Skeletal muscle tissue (tissue), 3 donors: ENCODE measurements at regions not wholly inside any gene's neighbourhood (a gene's known extent, or its start where the extent isn't known, plus 50 kb on each side); places are given as distances from the start of the nearest gene placed in this dataset.

Experiments used
- H3K27ac ChIP-seq: one replicate; pipeline ENCODE4 v1.7.0; 2013; ENCODE audit warnings: mild to moderate bottlenecking, low read depth, low read length, inconsistent platforms
- H3K27me3 ChIP-seq, 3 donors: one replicate each; pipeline ENCODE4 v1.7.0; 2013; ENCODE audit warnings: low read length in 3 of 3; ENCODE audit not compliant: control insufficient read depth in 3 of 3, insufficient read depth in 3 of 3
- H3K36me3 ChIP-seq, 3 donors: one replicate each; pipeline ENCODE4 v1.7.0; 2013; ENCODE audit warnings: low read length in 3 of 3; ENCODE audit not compliant: control insufficient read depth in 3 of 3, insufficient read depth in 3 of 3
- H3K4me1 ChIP-seq, 3 donors: one replicate each; pipeline ENCODE4 v1.7.0; 2013; ENCODE audit warnings: low read length in 3 of 3, mild to moderate bottlenecking in 3 of 3; ENCODE audit not compliant: control insufficient read depth in 3 of 3, insufficient read depth in 3 of 3
- H3K4me3 ChIP-seq, 3 donors: one replicate each; pipeline ENCODE4 v1.7.0; 2013; ENCODE audit warnings: low read length in 3 of 3
- H3K9ac ChIP-seq, 3 donors: one replicate each; pipeline ENCODE4 v1.7.0; 2013; ENCODE audit warnings: low read length in 3 of 3, mild to moderate bottlenecking in 3 of 3, moderate library complexity in 2 of 3, low read depth in 1 of 3
- H3K9me3 ChIP-seq, 3 donors: one replicate each; pipeline ENCODE4 v1.7.0; 2013; ENCODE audit warnings: low read length in 3 of 3; ENCODE audit not compliant: control insufficient read depth in 3 of 3
- donor health status: Osteomylitis.

DNA sequence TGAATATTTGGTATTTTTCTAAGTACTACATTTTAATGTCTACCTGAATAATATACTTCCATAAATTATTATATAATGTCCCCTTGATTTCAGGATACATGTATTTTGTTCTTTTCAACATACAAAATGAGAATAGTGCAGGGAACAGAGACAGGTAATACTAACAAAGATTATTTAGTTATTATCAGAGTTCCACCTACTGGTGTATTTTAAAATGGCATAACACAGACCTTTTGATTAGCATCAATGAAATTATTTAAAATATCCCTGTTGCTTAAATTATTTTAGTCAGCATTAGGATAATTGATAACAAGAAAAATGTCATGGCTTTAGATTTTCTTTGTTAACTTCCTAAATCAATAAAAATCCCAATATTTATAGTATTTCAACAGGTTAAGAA lies 184.0 kb downstream of the PRDM13 start:
- no peaks in the 10 kb centered on the region for H3K36me3 ChIP-seq
- H3K4me1 ChIP-seq = peaks cover 0 to 3% (median 0%) of the 10 kb centered on the region in 3 donors
- H3K27me3 ChIP-seq = no peaks in the 10 kb centered on the region
- no peak overlapping the region for H3K9ac ChIP-seq
- no peak overlapping the region for H3K27ac ChIP-seq
- no peaks in the 10 kb centered on the region for H3K9me3 ChIP-seq
- no peak overlapping the region for H3K4me3 ChIP-seq

DNA sequence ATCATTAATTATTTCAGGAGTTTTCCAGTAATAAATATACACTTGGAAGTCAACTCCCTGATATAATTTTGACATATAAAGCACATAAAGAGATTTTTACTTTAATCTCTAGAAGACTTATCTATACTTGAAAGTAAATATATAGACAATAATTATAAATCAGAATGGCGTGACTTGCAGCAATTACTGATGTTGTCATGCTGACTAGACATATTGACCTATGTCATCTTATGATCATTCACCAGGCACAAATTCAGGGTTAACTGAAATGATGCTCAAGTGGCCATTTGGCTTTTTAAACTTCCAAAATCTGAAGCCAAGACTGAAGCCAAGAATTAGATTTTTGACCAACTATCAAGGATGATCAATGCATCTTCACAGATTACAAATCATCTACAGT lies 192.2 kb downstream of the MCHR2 start:
- Histone ChIP-seq H3K27me3 (no peaks in the 10 kb centered on the region), H3K36me3 (no peaks in the 10 kb centered on the region), H3K27ac (no peak overlapping the region), H3K9me3 (peaks cover 0 to 3% (median 0%) of the 10 kb centered on the region in 3 donors), H3K9ac (no peak overlapping the region), H3K4me1 (no peaks in the 10 kb centered on the region), H3K4me3 (no peak overlapping the region)

DNA sequence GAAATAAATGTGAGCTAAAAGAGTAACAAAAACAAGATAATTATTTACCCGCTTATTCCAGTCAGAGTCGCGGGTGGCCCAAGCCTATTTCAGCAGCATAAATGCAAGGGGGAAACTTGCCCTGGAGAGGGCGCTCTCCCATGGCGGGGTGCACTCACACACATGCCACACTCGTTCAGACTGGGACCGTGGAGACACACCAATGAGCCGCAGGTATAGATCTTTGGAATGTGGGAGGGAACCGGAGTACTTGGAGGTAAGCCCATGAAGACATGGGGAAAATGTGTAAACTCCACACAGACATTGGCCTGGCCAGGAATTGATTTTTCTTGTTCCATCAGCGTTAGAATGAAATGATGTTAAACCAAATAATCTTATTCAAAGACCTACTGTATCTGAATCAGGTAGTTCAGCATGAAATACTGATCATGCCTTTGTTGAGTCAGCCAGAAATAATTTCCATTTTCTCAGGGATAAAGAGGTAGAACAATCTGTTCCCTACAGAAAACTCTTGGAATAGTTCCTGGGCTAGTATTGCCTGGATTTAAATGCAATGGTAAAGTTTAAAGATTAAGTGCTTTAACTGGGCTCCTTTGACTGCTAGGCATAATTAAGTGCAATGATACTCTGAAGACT lies 191.5 kb downstream of the MCHR2 start:
- H3K27me3 ChIP-seq = no peaks in the 10 kb centered on the region
- no peak overlapping the region for H3K4me3 ChIP-seq
- no peak overlapping the region for H3K9ac ChIP-seq
- no peaks in the 10 kb centered on the region for H3K4me1 ChIP-seq
- no peaks in the 10 kb centered on the region for H3K36me3 ChIP-seq
- no peak overlapping the region for H3K27ac ChIP-seq
- peaks cover 0 to 3% (median 0%) of the 10 kb centered on the region in 3 donors for H3K9me3 ChIP-seq

DNA sequence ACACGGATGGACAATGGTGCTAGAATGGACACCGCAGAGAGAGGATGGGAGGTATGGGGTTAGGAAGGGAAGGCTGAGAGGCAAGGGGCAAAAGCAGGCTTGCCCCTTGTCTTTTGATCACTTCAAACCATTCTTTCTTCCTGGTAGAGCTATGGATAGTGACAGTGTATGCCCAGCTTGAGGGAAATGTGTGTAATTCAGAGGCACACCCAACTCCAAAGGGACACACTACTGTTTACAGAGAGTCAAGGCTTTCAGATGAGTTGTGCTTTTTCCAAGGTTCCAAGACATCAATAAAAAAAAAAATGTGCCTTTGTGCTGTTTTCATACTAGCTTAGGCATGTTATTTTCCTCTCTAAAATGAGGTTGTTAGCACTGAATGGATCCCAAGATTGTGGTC lies 185.0 kb downstream of the MCHR2 start:
- Histone ChIP-seq H3K27ac (no peak overlapping the region), H3K9me3 (no peaks in the 10 kb centered on the region), H3K4me3 (no peak overlapping the region), H3K9ac (no peak overlapping the region), H3K36me3 (no peaks in the 10 kb centered on the region), H3K4me1 (no peaks in the 10 kb centered on the region), H3K27me3 (peaks cover 0 to 3% (median 0%) of the 10 kb centered on the region in 3 donors)

DNA sequence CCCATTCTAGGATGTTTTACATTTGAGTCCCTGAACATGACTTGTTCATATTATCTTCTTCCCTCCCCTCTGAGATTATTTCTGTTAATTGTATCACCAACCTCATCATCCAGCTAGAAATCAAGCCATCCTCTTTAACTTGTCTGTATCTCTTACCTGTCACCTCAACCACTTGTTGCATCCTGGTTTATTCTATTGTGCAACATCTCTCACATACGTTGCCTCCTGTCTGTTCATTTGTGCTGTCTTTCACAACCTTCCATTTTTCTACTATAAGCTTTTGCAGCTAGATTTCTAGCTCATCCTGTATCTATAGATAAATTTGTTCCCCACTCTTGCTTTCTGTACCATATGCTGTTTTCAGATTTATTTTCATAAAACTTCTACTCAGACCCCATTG lies 183.7 kb downstream of the MCHR2 start:
- Histone ChIP-seq H3K9me3 (no peaks in the 10 kb centered on the region), H3K4me1 (no peaks in the 10 kb centered on the region), H3K9ac (no peak overlapping the region), H3K36me3 (no peaks in the 10 kb centered on the region), H3K27ac (no peak overlapping the region), H3K27me3 (peaks cover 0 to 3% (median 0%) of the 10 kb centered on the region in 3 donors), H3K4me3 (no peak overlapping the region)

DNA sequence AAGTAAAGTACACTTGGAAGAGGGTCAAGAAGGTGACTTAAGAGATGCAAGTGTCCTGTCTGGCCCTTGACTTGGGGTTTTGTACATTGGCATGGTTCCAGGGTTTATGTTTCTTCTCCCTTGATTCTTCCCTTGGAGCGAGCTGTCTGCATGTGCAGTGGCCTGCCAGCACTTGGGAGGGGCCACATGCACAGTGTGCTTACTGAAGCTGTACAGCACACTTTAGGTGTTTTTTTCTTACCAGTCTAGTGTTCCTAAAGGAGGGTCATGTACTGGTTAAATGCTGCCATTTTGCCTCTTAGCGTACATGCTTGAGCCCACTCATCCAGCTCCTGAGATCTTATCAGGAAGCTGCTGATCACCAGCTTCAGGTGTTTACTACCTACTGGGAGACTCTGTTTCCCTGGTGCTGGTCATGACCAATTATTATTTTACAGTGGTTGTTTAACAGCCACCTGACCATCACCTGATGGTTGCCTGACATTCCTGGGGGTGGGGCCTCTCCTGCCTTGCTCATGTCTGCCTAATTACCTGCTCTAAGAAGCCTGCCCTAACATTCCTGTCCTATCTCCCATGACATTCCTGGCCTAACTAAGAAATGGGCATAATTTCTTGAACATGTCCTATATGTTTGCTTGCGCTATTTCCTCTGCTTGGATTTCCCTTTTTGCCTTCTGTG lies 182.9 kb downstream of the MCHR2 start:
- H3K9ac ChIP-seq = no peak overlapping the region
- no peaks in the 10 kb centered on the region for H3K36me3 ChIP-seq
- no peak overlapping the region for H3K4me3 ChIP-seq
- H3K4me1 ChIP-seq = no peaks in the 10 kb centered on the region
- H3K9me3 ChIP-seq = no peaks in the 10 kb centered on the region
- H3K27ac ChIP-seq = no peak overlapping the region
- peaks cover 0 to 3% (median 0%) of the 10 kb centered on the region in 3 donors for H3K27me3 ChIP-seq

DNA sequence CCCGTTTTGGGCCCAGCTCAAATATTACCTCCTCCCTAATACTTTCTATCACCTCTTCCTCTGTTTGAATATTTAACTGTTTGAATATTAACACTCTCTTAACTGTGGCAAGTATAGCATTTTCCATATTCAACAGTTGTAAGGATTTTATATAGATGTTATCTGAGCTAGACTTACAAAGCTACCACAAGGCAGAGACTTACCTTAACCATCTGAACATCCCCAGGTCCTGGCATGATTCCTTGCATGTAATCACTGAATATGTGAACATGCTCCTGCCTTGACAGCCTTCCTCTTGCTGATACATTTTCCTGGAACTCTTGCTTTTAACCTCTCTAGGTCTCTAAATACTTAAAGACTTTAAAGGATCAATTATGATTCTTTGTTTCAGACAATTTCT lies 182.4 kb downstream of the MCHR2 start:
- Histone ChIP-seq H3K4me1 (no peaks in the 10 kb centered on the region), H3K27ac (no peak overlapping the region), H3K36me3 (no peaks in the 10 kb centered on the region), H3K9me3 (no peaks in the 10 kb centered on the region), H3K9ac (no peak overlapping the region), H3K4me3 (no peak overlapping the region), H3K27me3 (peaks cover 0 to 3% (median 0%) of the 10 kb centered on the region in 3 donors)

DNA sequence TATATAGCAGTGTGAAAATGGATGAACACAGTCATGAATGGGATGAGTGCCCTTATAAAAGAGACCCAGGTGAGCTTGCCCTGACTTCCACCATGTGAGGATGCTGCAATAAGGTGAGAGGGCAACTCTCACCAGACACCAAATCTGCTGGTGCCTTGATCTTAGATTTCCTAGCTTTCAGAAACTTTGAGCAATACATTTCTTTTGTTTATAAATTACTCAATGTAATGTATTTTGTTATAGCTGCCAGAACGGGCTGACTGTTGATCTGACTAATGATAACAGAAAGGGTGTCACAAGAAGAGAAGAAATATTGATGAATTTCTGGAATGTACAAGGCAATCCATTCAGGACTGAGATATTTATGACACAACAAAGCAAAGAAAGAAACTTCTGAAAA lies 180.5 kb downstream of the MCHR2 start:
- Histone ChIP-seq H3K4me1 (no peaks in the 10 kb centered on the region), H3K27ac (no peak overlapping the region), H3K4me3 (no peak overlapping the region), H3K36me3 (no peaks in the 10 kb centered on the region), H3K9me3 (no peaks in the 10 kb centered on the region), H3K27me3 (peaks cover 0 to 3% (median 0%) of the 10 kb centered on the region in 3 donors), H3K9ac (no peak overlapping the region)

DNA sequence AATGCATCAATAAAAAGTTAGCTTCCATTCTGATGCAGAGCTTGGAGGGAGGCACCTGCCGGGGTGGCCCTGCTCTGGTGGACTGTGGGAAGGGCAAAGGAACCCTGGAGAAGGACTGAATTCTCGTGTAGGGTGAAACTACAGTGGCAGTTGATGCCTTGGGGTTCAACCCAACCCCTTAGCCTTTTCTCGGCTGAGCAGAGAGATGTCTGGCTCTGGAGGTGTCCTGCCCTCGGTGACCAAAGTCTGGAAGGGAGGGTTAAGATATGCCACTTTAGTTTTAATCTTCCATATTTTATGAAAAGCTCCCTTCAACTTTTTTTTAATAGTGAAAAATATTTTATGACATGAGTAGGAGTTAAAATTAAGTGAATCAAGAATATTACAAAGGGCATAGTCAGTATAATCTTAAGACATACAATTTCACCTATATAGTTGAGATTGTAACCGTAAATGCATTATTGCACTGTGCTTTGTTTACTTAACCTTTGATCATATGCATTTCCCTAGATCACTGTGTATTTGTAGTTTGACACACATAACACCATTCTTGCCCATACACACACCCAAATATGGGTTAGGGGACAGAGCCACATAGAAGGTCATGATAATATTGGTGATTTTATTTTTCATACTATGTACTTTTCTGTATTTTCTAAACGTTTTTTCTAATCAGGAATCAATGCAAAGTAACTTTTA lies 179.6 kb downstream of the MCHR2 start:
- H3K9me3 ChIP-seq = no peaks in the 10 kb centered on the region
- no peaks in the 10 kb centered on the region for H3K36me3 ChIP-seq
- H3K4me1 ChIP-seq = no peaks in the 10 kb centered on the region
- H3K9ac ChIP-seq = no peak overlapping the region
- H3K27me3 ChIP-seq = peaks cover 0 to 3% (median 0%) of the 10 kb centered on the region in 3 donors
- no peak overlapping the region for H3K4me3 ChIP-seq
- no peak overlapping the region for H3K27ac ChIP-seq

DNA sequence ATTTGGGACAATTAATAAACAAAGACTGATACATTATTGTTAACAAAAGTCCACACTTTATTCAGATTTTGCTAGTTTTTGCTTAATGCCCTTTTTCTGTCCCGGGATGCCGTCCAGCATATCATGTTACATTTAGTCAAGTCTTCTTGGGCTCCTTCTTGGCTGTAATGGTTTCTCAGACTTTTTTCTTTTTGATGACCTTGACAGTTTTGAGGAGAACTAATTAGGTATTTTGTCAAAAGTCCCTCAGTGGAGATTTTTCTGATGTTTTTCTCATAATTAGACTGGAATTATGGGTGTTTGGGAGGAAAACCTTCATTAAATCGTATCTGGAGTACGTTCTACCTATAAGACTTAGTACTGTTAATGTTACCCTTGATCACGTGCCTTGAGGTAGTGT lies 177.2 kb downstream of the MCHR2 start:
- no peaks in the 10 kb centered on the region for H3K4me1 ChIP-seq
- H3K27me3 ChIP-seq = peaks cover 4 to 5% (median 4%) of the 10 kb centered on the region in 3 donors
- no peak overlapping the region for H3K27ac ChIP-seq
- no peaks in the 10 kb centered on the region for H3K36me3 ChIP-seq
- no peaks in the 10 kb centered on the region for H3K9me3 ChIP-seq
- no peak overlapping the region for H3K9ac ChIP-seq
- no peak overlapping the region for H3K4me3 ChIP-seq
